HepG2 (cell line): ENCODE measurements at regions not wholly inside any gene's neighbourhood (a gene's known extent, or its start where the extent isn't known, plus 50 kb on each side); places are given as distances from the start of the nearest gene placed in this dataset.
A peak's percentile ranks its signal among the peaks of the same experiment; 100 is the strongest.

ENCODE experiments used
- ADNP ChIP-seq: sonication (generic); formaldehyde crosslinking; IDR thresholded peaks from 2 replicates; pipeline ENCODE4 v1.4.0; 2020; ENCODE audit warnings: missing genetic modification reagents
- ARHGAP35 ChIP-seq: sonication (generic); formaldehyde crosslinking; IDR thresholded peaks from 2 replicates; pipeline ENCODE4 v1.9.0; 2022; ENCODE audit warnings: mild to moderate bottlenecking, inconsistent platforms, moderate library complexity, missing genetic modification reagents, borderline replicate concordance
- ASH2L ChIP-seq: fragments of 300-600, 200-600 bp; sonication (generic); IDR thresholded peaks from 2 replicates; pipeline ENCODE4 v1.7.0; 2017; ENCODE audit warnings: low read depth, mild to moderate bottlenecking, moderate library complexity, mixed read lengths, low read length; ENCODE audit not compliant: insufficient read length
- CREM ChIP-seq, 2 experiments: sonication (generic) in 1 of 2; formaldehyde crosslinking in 1 of 2; IDR thresholded peaks; 2 replicates each; pipeline versions ENCODE4 v1.4.0 to v1.6.1; 2016 to 2020; ENCODE audit warnings: antibody characterized with exemption in 1 of 2, mild to moderate bottlenecking in 1 of 2, missing genetic modification reagents in 1 of 2
- FOXA3 ChIP-seq: IDR thresholded peaks from 2 replicates; pipeline ENCODE4 v1.6.1; 2016; ENCODE audit warnings: missing genetic modification reagents, missing compliant biosample characterization
- FOXJ3 ChIP-seq: sonication (generic); formaldehyde crosslinking; IDR thresholded peaks from 2 replicates; pipeline ENCODE4 v1.4.0; 2020; ENCODE audit warnings: missing genetic modification reagents, mild to moderate bottlenecking, borderline replicate concordance
- GATA4 ChIP-seq: sonication (generic); IDR thresholded peaks from 2 replicates; pipeline ENCODE4 v1.6.1; 2016; ENCODE audit warnings: antibody characterized with exemption, low read depth, borderline replicate concordance
- HES4 ChIP-seq: sonication (generic); formaldehyde crosslinking; IDR thresholded peaks from 2 replicates; pipeline ENCODE4 v1.9.0; 2021; ENCODE audit warnings: mild to moderate bottlenecking, missing genetic modification reagents, borderline replicate concordance
- HMG20A ChIP-seq: IDR thresholded peaks from 2 replicates; pipeline ENCODE4 v1.6.1; 2016; ENCODE audit warnings: borderline replicate concordance
- KLF16 ChIP-seq, 2 experiments: sonication (generic) in 1 of 2; formaldehyde crosslinking in 1 of 2; IDR thresholded peaks; 2 replicates each; pipeline versions ENCODE4 v1.6.1 to v1.8.0; 2016 to 2023; ENCODE audit warnings: missing genetic modification reagents in 2 of 2, missing compliant biosample characterization in 1 of 2
- NR2F2 ChIP-seq: IDR thresholded peaks from 2 replicates; pipeline ENCODE4 v1.6.1; 2012; ENCODE audit warnings: low read depth, inconsistent platforms, borderline replicate concordance
- ONECUT2 ChIP-seq: sonication (generic); formaldehyde crosslinking; IDR thresholded peaks from 2 replicates; pipeline ENCODE4 v1.4.0; 2020; ENCODE audit warnings: missing genetic modification reagents
- RELA ChIP-seq: sonication (generic); formaldehyde crosslinking; IDR thresholded peaks from 2 replicates; pipeline ENCODE4 v1.4.0; 2020; ENCODE audit warnings: missing genetic modification reagents
- SSRP1 ChIP-seq: IDR thresholded peaks from 2 replicates; pipeline ENCODE4 v1.6.1; 2016; ENCODE audit warnings: control low read depth
- THYN1 ChIP-seq: sonication (generic); formaldehyde crosslinking; IDR thresholded peaks from 2 replicates; pipeline ENCODE4 v1.8.1; 2023; ENCODE audit warnings: low read depth, mild to moderate bottlenecking, moderate library complexity, missing genetic modification reagents, borderline replicate concordance
- ZBTB42 ChIP-seq: sonication (generic); formaldehyde crosslinking; IDR thresholded peaks from 2 replicates; pipeline ENCODE4 v1.5.0; 2020; ENCODE audit warnings: mild to moderate bottlenecking, missing genetic modification reagents
- ZNF441 ChIP-seq: sonication (generic); formaldehyde crosslinking; IDR thresholded peaks from 2 replicates; pipeline ENCODE4 v1.7.0; 2021; ENCODE audit warnings: missing genetic modification reagents, borderline replicate concordance
- ZNF460 ChIP-seq: sonication (generic); formaldehyde crosslinking; IDR thresholded peaks from 2 replicates; pipeline ENCODE4 v1.5.1; 2020; ENCODE audit warnings: missing genetic modification reagents, mild to moderate bottlenecking, borderline replicate concordance
- ZNF709 ChIP-seq: sonication (generic); formaldehyde crosslinking; IDR thresholded peaks from 2 replicates; pipeline ENCODE4 v1.5.0; 2020; ENCODE audit warnings: mild to moderate bottlenecking, missing genetic modification reagents
- TF ChIP-seq, protein P1 (sequence below): IDR thresholded peaks from 2 replicates; pipeline ENCODE4 v1.6.1; 2018; ENCODE audit warnings: missing genetic modification reagents
- TF ChIP-seq, protein P2 (sequence below): sonication (generic); formaldehyde crosslinking; IDR thresholded peaks from 2 replicates; pipeline ENCODE4 v1.8.1; 2023; ENCODE audit warnings: mild to moderate bottlenecking, moderate library complexity, missing genetic modification reagents
- TF ChIP-seq, protein P3 (sequence below): IDR thresholded peaks from 2 replicates; pipeline ENCODE4 v1.6.1; 2016; ENCODE audit warnings: mild to moderate bottlenecking
- TF ChIP-seq, protein P4 (sequence below): sonication (generic); formaldehyde crosslinking; IDR thresholded peaks from 2 replicates; pipeline ENCODE4 v1.5.1; 2020; ENCODE audit warnings: mild to moderate bottlenecking, missing genetic modification reagents, borderline replicate concordance
- TF ChIP-seq, protein P5 (sequence below): sonication (generic); formaldehyde crosslinking; IDR thresholded peaks from 2 replicates; pipeline ENCODE4 v1.5.1; 2020; ENCODE audit warnings: missing genetic modification reagents, mild to moderate bottlenecking, borderline replicate concordance

DNA sequence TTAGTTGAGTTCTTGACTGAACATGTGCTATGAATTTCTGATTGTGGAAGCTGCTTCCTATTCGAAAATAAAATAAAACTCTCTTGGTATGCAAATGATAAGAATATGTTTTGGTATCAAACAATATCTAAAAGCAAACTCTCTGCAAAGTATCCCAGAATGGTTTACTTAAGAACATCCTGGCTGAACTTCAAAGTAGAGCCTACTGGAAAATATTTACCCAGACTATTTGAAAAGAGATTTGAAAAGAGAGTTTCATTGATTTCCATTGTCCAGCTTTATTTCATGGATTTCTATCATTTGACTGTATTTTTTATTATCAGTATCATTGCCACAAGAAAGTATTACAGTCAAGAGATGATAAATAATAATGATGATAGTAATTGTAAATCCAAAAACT lies 171.1 kb upstream of the SLC7A11 start (continued):
- TF ChIP-seq, protein P1, sequence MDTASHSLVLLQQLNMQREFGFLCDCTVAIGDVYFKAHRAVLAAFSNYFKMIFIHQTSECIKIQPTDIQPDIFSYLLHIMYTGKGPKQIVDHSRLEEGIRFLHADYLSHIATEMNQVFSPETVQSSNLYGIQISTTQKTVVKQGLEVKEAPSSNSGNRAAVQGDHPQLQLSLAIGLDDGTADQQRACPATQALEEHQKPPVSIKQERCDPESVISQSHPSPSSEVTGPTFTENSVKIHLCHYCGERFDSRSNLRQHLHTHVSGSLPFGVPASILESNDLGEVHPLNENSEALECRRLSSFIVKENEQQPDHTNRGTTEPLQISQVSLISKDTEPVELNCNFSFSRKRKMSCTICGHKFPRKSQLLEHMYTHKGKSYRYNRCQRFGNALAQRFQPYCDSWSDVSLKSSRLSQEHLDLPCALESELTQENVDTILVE, result no peak
- TF ChIP-seq, protein P2, sequence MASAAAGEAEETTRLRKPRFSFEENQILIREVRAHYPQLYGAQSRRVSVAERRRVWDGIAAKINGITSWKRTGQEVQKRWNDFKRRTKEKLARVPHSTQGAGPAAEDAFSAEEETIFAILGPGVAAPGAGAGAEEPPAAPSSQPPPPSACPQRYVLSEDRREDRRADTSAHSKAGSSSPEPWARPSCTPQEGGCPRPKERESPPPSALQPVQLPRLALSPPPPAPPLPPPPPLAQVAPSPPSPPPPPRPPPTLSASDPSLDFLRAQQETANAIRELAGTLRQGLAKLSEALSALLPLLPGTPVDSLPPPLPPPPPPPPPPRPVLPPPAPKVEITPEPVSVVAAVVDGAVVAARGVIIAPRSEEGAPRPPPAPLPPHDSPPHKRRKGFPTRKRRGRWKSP (CRISPR knock-in tag), result no peak
- TF ChIP-seq THYN1, result no peak
- TF ChIP-seq ADNP (CRISPR knock-in tag), result no peak
- TF ChIP-seq, protein P3, sequence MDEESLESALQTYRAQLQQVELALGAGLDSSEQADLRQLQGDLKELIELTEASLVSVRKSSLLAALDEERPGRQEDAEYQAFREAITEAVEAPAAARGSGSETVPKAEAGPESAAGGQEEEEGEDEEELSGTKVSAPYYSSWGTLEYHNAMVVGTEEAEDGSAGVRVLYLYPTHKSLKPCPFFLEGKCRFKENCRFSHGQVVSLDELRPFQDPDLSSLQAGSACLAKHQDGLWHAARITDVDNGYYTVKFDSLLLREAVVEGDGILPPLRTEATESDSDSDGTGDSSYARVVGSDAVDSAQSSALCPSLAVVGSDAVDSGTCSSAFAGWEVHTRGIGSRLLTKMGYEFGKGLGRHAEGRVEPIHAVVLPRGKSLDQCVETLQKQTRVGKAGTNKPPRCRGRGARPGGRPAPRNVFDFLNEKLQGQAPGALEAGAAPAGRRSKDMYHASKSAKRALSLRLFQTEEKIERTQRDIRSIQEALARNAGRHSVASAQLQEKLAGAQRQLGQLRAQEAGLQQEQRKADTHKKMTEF (CRISPR knock-in tag), result peak; percentile 35; the same call in 1 of the 2 replicates
- TF ChIP-seq, protein P4, sequence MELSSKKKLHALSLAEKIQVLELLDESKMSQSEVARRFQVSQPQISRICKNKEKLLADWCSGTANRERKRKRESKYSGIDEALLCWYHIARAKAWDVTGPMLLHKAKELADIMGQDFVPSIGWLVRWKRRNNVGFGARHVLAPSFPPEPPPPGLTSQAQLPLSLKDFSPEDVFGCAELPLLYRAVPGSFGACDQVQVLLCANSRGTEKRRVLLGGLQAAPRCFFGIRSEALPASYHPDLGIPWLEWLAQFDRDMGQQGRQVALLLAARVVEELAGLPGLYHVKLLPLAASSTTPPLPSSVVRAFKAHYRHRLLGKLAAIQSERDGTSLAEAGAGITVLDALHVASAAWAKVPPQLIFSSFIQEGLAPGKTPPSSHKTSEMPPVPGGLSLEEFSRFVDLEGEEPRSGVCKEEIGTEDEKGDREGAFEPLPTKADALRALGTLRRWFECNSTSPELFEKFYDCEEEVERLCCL, result no peak
- no peak for TF ChIP-seq ZNF460 (CRISPR knock-in tag)
- TF ChIP-seq GATA4, result peak; percentile 8; the same call in 1 of the 2 replicates
- TF ChIP-seq HMG20A (CRISPR knock-in tag), result peak; percentile 57; the same call in 1 of the 2 replicates
- peak in 1 of 2 experiments; percentile 17; a peak in 1 of 4 replicates for TF ChIP-seq KLF16 (CRISPR knock-in tag; IDR thresholded peaks at IDR 0.05)
- no peak for TF ChIP-seq HES4 (CRISPR knock-in tag)
- TF ChIP-seq ARHGAP35, result no peak
- no peak for TF ChIP-seq SSRP1 (CRISPR knock-in tag)
- TF ChIP-seq ASH2L, result no peak
- TF ChIP-seq ONECUT2 (CRISPR knock-in tag), result 0 out of 2 replicates have a peak, but pooled peaks have one; percentile 30
- TF ChIP-seq RELA (CRISPR knock-in tag), result no peak
- no peak for TF ChIP-seq ZNF709 (CRISPR knock-in tag)
- TF ChIP-seq CREM (IDR thresholded peaks at IDR 0.05), result peak; percentile 37; the same call in 1 of the 2 replicates
- TF ChIP-seq CREM (CRISPR knock-in tag; IDR thresholded peaks at IDR 0.05), result no peak
- TF ChIP-seq ZBTB42 (CRISPR knock-in tag), result no peak
- peak; percentile 49 for TF ChIP-seq FOXA3
- TF ChIP-seq, protein P5, sequence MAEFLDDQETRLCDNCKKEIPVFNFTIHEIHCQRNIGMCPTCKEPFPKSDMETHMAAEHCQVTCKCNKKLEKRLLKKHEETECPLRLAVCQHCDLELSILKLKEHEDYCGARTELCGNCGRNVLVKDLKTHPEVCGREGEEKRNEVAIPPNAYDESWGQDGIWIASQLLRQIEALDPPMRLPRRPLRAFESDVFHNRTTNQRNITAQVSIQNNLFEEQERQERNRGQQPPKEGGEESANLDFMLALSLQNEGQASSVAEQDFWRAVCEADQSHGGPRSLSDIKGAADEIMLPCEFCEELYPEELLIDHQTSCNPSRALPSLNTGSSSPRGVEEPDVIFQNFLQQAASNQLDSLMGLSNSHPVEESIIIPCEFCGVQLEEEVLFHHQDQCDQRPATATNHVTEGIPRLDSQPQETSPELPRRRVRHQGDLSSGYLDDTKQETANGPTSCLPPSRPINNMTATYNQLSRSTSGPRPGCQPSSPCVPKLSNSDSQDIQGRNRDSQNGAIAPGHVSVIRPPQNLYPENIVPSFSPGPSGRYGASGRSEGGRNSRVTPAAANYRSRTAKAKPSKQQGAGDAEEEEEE (CRISPR knock-in tag), result no peak
- TF ChIP-seq NR2F2, result no peak
- TF ChIP-seq ZNF441 (CRISPR knock-in tag), result no peak
- peak; percentile 41; the same call in 1 of the 2 replicates for TF ChIP-seq FOXJ3 (CRISPR knock-in tag)
